ENCODE measurements at regions not wholly inside any gene's neighbourhood (a gene's known extent, or its start where the extent isn't known, plus 50 kb on each side); places are given as distances from the start of the nearest gene placed in this dataset.
"Not testable (repeated sequence)": the region's sequence is repeated elsewhere in the genome, so short reads cannot be mapped to it uniquely, and the experiment has no call there.

DNA sequence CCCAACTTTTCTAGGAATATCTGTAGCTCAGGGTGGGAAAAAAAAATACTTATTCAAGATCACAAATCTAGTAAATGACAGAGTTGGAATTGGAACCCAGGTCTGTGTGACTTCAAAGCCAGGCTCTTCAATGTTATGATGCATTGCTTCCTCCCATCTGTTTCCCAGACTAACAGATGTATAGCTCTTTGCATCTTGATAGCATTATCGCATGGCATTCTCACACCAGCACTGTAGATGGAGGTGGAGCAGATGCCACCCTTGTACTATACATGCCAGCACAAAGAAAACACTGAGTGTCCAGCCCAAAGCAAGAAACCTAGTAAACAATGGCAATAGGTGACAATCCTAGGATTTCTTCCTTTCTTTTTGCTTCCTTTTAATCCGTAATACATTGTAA lies 497.3 kb downstream of the NEBL start:
- DNase-seq (ENCODE audit: low read depth): no peak

DNA sequence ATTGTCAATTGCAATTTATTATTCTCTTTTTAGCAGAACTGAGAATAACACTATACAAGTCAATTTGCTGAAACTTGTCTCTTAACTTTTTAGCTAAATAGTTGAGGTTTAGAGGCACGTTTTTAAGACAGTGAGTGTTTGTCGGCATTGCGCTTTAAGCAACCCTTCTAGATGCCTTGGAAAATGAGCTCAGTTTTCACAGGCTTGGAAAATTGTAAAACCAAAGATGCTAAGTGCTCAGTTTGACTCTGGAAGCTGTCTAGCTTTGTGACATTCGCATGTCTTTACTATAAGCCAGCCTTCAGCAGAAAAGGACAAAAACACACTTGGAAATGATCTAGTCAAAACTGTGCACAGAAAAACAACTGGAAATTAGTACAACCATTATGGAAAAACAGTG lies 500.4 kb downstream of the NEBL start:
- no peak for DNase-seq (ENCODE audit: low read depth)

DNA sequence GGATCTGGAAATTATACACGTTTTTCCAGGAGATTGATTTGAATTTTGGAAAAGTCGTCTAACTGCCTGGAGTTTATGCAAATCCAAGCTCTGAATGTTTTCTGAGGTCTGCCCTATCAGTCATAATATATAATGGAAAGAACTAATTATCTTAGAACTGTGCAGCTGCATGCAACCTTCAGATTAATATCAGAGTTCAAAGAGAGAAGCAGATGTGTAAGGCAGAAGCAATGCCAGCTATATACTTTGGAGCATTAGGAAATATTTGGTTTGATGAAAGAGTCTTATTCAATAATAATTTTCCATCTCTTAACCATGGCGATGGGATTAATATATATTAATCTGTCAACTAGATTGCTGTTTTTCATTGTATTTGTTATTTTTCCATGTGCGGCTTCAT lies 500.9 kb downstream of the NEBL start:
- DNase-seq (ENCODE audit: low read depth): no peak

GRCh38 chr10:20391629-20392028 lies 505.5 kb downstream of the NEBL start:
- no peak for DNase-seq (ENCODE audit: low read depth)

DNA sequence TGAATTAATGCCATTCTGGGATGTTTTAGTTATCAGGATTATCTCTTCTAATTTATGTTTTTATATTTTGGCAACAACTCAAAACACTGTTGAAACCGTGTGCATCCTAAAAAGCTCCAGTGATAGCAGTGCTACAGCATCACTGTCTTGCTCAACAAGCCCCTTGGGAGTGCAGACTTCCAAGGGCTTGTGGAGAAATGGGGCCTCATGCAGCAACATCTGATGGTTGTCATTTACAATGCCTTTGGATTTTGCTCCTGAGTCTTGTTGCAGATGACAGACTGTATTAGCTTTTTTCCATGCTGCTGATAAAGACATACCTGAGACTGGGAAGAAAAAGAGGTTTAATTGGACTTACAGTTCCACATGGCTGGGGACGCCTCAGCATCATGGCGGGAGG lies 515.4 kb downstream of the NEBL start:
- DNase-seq (ENCODE audit: low read depth): no peak

- no peak for DNase-seq (ENCODE audit: low read depth)
These were observed 516.7 kb downstream of the NEBL start for GRCh38 chr10:20380401-20380800.

DNA sequence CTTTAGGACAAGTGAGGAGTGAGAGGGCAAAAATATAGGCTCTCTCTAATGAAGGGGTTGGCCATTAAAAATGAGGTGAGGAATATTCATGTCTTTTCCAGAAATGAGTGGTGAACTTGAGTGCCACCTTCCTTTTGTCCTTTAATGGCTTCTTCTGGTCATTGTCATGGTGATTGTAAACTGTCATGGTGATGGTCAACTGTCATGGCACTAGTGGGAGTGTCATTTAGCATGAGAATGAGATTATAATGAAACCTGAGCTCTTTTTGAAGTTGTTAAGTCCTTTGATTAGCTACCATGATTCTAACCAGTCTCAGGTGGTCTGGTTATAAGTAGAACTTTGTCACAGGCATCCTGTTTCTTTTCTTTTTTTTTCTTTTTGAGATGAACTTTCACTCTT lies 524.4 kb downstream of the NEBL start:
- no peak for DNase-seq (ENCODE audit: low read depth)

GRCh38 chr10:20370977-20371533 lies 526.1 kb downstream of the NEBL start:
- not testable (repeated sequence) for DNase-seq (ENCODE audit: low read depth)

DNA sequence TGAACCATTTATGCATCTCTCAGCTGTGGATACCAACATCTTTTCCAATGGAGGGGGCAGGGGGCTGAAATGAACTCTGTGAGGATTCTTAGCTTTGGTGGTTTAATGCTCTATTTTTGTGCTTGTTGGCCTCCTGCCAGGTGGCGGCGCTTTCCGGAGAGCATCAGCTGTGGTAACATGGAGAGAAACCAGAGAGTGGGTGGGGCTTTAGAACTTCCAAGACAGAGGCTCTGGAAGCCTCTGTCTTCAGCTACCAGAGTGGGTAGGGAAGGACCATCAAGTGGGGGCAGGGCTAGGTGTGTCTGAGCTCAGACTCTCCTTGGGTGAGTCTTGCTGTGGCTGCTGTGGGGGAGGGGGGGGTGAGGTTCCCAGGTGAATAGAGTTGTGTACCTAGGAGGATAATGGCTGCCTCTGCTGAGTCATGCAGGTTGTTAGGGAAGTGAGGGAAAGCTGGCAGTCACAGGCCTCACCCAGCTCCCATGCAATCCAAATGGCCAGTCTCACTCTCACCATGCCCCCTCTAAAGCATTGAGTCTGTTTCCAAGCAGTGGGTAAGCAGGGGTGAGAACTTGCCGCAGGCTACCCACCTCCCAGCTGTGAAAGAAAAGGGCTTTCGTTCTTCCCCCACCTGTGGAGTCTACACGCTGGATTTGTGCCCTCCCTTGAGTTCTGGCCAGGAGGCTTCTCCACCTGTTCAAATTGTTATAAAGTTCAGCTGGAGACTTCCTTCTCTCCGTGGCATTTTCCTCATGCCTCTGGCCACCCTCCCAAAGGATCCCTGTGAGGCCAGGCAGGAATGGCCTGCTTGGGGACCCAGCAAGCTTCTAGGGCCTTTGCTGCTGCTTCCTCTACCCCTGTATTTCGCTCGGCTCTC lies 527.0 kb downstream of the NEBL start:
- DNase-seq (ENCODE audit: low read depth): no peak

GRCh38 chr10:20363684-20364083 lies 533.4 kb downstream of the NEBL start:
- no peak for DNase-seq (ENCODE audit: low read depth)

DNA sequence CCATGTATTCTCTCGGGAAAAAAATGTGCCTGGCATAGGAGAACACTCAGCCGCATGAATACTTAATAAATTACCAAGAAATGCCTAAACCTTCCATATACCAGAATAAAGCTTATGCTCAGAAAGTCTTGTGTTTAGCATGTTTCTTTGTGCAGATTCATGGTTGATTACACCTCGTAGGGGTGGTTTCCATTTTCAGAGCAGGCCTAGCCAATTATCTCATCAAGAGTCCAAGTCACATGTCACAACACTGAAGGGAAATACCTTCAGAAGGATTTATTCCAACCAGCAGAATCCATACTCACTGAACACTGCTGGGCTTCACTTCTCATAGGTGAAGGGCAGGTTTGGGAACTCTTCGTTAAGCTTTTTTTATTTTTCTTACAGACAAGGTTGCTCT lies 539.7 kb downstream of the PLXDC2 start:
- no peak for DNase-seq (ENCODE audit: low read depth)

DNA sequence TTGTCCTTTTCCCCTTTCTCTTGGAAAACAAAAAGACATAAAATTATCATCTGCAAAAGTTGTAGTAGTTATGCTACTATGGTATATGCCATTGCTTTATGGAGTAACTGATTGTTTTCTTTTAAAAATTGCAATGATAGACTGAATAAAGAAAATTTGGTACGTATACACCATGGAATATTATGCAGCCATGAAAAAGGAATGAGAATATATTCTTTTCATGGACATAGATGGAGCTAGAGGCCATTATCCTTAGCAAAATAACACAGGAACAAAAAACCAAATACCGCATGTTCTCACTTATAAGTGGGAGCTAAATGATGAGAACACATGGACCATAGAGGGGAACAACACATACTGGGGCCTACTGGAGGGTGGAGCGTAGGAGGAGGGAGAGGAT lies 538.8 kb downstream of the PLXDC2 start:
- no peak for DNase-seq (ENCODE audit: low read depth)

DNA sequence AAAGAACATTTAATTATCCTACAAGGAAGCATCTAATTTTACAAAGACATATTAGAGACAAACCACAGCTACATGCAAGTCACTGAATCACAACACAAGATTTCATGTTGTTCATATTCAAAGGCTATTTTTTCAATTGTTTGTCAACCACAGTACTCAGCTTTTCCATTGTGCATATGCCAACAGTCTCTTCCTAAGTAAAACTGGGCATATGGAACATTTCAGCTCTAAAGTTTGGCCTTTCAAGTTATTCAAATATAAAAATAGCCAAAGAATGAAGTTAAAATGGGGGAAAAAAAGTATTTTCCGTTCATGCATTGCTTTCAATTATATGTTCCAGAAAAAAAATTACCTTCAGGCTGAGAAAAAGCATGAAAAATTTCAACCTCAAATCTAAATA lies 537.9 kb downstream of the PLXDC2 start:
- no peak for DNase-seq (ENCODE audit: low read depth)

DNA sequence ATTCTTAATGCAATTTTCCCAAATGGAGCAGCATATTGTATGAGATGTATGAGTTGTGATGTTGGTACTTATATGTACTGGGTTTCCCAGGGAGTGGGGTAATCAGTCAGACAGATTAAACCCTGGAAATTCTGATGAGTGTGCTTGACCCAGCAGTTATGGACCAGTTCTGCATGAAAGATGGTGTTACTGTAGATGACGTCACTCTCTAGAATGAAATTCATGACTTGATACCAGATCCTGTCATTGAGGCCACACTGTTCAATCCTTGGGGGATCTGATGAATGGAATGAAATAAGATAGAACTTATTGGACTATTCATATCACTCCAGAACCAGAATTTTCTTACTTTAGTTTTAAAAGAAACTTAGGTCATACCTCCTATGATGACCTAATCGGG lies 534.3 kb downstream of the PLXDC2 start:
- DNase-seq (ENCODE audit: low read depth): no peak

DNA sequence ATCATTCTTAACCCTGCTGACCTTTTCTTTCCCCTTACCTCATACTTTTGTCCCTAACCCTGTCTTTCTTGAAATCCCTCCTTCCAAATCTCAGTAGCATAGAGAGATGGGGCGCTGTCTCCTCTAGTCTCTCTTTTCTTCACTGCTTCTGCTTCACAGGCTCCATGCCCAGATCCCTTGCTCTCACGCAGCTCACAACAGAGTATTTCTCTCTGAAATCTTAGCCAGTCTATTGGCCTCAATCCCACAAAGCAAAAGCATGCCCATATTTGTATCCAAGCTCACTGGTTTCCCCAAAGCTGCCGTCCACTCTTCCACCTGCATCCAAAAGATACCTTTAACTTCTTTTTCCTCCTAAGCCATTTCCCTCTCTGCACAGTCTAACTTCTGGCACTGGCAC lies 526.8 kb downstream of the PLXDC2 start:
- DNase-seq (ENCODE audit: low read depth): no peak

All from HS-5 (cell line).